Activated CD4-positive, alpha-beta T cell treated with anti-CD3 and anti-CD28 coated beads, Interleukin-2, amount 50 U/mL, for 1 hour (primary cell): ENCODE measurements at regions not wholly inside any gene's neighbourhood (a gene's known extent, or its start where the extent isn't known, plus 50 kb on each side); places are given as distances from the start of the nearest gene placed in this dataset.
"Not testable (repeated sequence)": the region's sequence is repeated elsewhere in the genome, so short reads cannot be mapped to it uniquely, and the experiment has no call there.

ENCODE experiments used
- DNase-seq: peaks from one replicate; pipeline ENCODE4 v3.0.0-alpha.2; 2020

- no peak for DNase-seq
Observed at GRCh38 chr2:172262486-172262885, 159.8 kb upstream of the DLX2 start.

- DNase-seq: not testable (repeated sequence)
Observed at GRCh38 chr2:172264820-172265219, 162.1 kb upstream of the DLX2 start.

- DNase-seq: not testable (repeated sequence)
Observed at GRCh38 chr2:172269507-172270244, 157.7 kb upstream of the ITGA6 start.

GRCh38 chr2:172270278-172271079 lies 156.9 kb upstream of the ITGA6 start:
- no peak for DNase-seq

- no peak for DNase-seq
Observed at GRCh38 chr2:172273910-172274571, 153.3 kb upstream of the ITGA6 start.

GRCh38 chr2:172275239-172275638 lies 152.1 kb upstream of the ITGA6 start:
- DNase-seq: no peak

- DNase-seq: no peak
Observed at GRCh38 chr2:172276961-172277360, 150.4 kb upstream of the ITGA6 start.

GRCh38 chr2:172278667-172279066 lies 148.7 kb upstream of the ITGA6 start:
- DNase-seq: no peak

GRCh38 chr2:172279214-172279613 lies 148.2 kb upstream of the ITGA6 start:
- DNase-seq: no peak

GRCh38 chr2:172279813-172280212 lies 147.6 kb upstream of the ITGA6 start:
- no peak for DNase-seq

GRCh38 chr2:172280571-172281361 lies 146.6 kb upstream of the ITGA6 start:
- no peak for DNase-seq

GRCh38 chr2:172281648-172282570 lies 145.5 kb upstream of the ITGA6 start:
- DNase-seq: no peak

GRCh38 chr2:172282944-172283343 lies 144.4 kb upstream of the ITGA6 start:
- no peak for DNase-seq

- no peak for DNase-seq
Observed at GRCh38 chr2:172283476-172283875, 143.9 kb upstream of the ITGA6 start.

- DNase-seq: no peak
Observed at GRCh38 chr2:172284209-172284608, 143.2 kb upstream of the ITGA6 start.

- DNase-seq: no peak
Observed at GRCh38 chr2:172285010-172285621, 142.3 kb upstream of the ITGA6 start.

- DNase-seq: no peak
Observed at GRCh38 chr2:172285760-172286159, 141.6 kb upstream of the ITGA6 start.

- no peak for DNase-seq
Observed at GRCh38 chr2:172287190-172287589, 140.2 kb upstream of the ITGA6 start.

GRCh38 chr2:172287605-172288315 lies 139.6 kb upstream of the ITGA6 start:
- DNase-seq: no peak

GRCh38 chr2:172288603-172289002 lies 138.8 kb upstream of the ITGA6 start:
- peak; percentile 33 for DNase-seq

GRCh38 chr2:172293952-172294351 lies 133.4 kb upstream of the ITGA6 start:
- DNase-seq: no peak
